ENCODE measurements at regions not wholly inside any gene's neighbourhood (a gene's known extent, or its start where the extent isn't known, plus 50 kb on each side); places are given as distances from the start of the nearest gene placed in this dataset.

DNA sequence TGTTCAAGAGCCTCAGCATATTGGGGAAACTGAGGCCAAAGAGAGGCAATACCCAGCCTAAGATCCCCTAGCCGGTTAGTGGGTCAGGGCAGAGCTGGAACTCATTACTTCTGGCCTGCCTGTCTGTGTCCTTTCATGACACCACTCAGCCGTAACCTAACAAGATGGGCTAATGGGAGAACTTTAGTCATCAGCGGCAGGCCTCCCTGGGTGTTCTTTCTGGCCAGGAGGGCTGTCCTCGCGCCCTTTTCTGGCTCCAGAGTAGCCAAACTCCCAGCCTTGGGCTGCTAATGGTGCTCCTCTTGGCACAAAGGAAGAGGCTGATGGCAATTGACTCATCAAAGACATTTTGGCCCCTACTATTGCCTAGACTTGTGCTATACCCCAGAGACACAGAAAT lies 76.6 kb downstream of the NCR2 start:
- TF ChIP-seq, protein P1, sequence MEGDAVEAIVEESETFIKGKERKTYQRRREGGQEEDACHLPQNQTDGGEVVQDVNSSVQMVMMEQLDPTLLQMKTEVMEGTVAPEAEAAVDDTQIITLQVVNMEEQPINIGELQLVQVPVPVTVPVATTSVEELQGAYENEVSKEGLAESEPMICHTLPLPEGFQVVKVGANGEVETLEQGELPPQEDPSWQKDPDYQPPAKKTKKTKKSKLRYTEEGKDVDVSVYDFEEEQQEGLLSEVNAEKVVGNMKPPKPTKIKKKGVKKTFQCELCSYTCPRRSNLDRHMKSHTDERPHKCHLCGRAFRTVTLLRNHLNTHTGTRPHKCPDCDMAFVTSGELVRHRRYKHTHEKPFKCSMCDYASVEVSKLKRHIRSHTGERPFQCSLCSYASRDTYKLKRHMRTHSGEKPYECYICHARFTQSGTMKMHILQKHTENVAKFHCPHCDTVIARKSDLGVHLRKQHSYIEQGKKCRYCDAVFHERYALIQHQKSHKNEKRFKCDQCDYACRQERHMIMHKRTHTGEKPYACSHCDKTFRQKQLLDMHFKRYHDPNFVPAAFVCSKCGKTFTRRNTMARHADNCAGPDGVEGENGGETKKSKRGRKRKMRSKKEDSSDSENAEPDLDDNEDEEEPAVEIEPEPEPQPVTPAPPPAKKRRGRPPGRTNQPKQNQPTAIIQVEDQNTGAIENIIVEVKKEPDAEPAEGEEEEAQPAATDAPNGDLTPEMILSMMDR (IDR thresholded peaks at IDR 0.05; ENCODE audit: low read depth, low read length) = no peak
- no peak for TF ChIP-seq POLR2A (IDR thresholded peaks at IDR 0.05; ENCODE audit: extremely low read depth, insufficient read length)

All from NB4 (cell line).